ENCODE measurements at regions not wholly inside any gene's neighbourhood (a gene's known extent, or its start where the extent isn't known, plus 50 kb on each side); places are given as distances from the start of the nearest gene placed in this dataset.

- DNase-seq, result no peak
Measured at GRCh38 chr6:134866563-134866962, 83.3 kb downstream of the ALDH8A1 start.

- no peak for DNase-seq
Measured at GRCh38 chr6:134864558-134864957, 85.3 kb downstream of the ALDH8A1 start.

- no peak for DNase-seq
Measured at GRCh38 chr6:134863763-134864510, 86.0 kb downstream of the ALDH8A1 start.

GRCh38 chr6:134854366-134854765, 95.5 kb downstream of the ALDH8A1 start:
- no peak for DNase-seq

- no peak for DNase-seq
Measured at GRCh38 chr6:134853111-134854055, 96.5 kb downstream of the ALDH8A1 start.

GRCh38 chr6:134851548-134851947, 98.4 kb downstream of the ALDH8A1 start:
- no peak for DNase-seq

- no peak for DNase-seq
Measured at GRCh38 chr6:134850721-134851305, 99.1 kb downstream of the ALDH8A1 start.

GRCh38 chr6:134849920-134850447, 99.9 kb downstream of the ALDH8A1 start:
- no peak for DNase-seq

GRCh38 chr6:134848076-134848475, 101.8 kb downstream of the ALDH8A1 start:
- DNase-seq, result no peak

- no peak for DNase-seq
Measured at GRCh38 chr6:134846865-134847264, 103.0 kb downstream of the ALDH8A1 start.

GRCh38 chr6:134846031-134846430, 103.9 kb downstream of the ALDH8A1 start:
- DNase-seq, result no peak

- DNase-seq, result no peak
Measured at GRCh38 chr6:134844120-134844519, 105.8 kb downstream of the ALDH8A1 start.

GRCh38 chr6:134840086-134840867, 109.6 kb downstream of the ALDH8A1 start:
- no peak for DNase-seq

- no peak for DNase-seq
Measured at GRCh38 chr6:134835993-134836392, 113.9 kb downstream of the ALDH8A1 start.

GRCh38 chr6:134830940-134831339, 119.0 kb downstream of the ALDH8A1 start:
- no peak for DNase-seq

GRCh38 chr6:134830194-134830593, 119.7 kb downstream of the ALDH8A1 start:
- DNase-seq, result no peak

- DNase-seq, result no peak
Measured at GRCh38 chr6:134828641-134829040, 121.3 kb downstream of the ALDH8A1 start.

- no peak for DNase-seq
Measured at GRCh38 chr6:134826889-134827737, 122.8 kb downstream of the ALDH8A1 start.

GRCh38 chr6:134823710-134824034, 126.2 kb downstream of the ALDH8A1 start:
- no peak for DNase-seq

- peak; percentile 92 for DNase-seq
Measured at GRCh38 chr6:134822920-134823709, 126.8 kb downstream of the ALDH8A1 start.

All from midbrain (tissue), 1 donor.